ENCODE measurements at regions not wholly inside any gene's neighbourhood (a gene's known extent, or its start where the extent isn't known, plus 50 kb on each side); places are given as distances from the start of the nearest gene placed in this dataset.
A peak's percentile ranks its signal among the peaks of the same experiment; 100 is the strongest.

DNA sequence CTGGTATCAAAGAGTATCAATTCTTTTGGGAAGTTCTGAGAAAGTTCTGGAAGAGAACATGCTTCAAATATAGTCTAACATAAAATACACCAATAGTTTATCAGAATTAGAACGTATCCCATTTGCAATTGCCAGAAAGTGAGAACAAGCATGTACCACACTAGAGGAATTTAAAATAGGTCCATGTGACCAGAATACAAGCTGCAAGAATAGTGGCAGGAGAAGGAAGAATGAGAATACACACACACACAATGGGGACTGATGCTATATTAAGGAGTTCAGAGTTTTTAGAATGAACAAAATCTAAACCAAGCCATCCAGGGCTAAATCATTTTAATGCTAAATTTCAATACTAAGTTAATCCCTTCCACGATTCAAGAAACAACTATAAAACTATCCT is 99.1 kb upstream of the TMEM168 start:
- Mint-ChIP-seq H3K4me1 (peaks cover 3% of the 10 kb centered on the region), H3K27ac (no peak overlapping the region), H3K4me3 (no peak overlapping the region), H3K9me3 (peaks cover 25% of the 10 kb centered on the region), H3K27me3 (ENCODE audit: low read depth) (no peaks in the 10 kb centered on the region), H3K36me3 (peaks cover 44% of the 10 kb centered on the region)
- TF ChIP-seq, protein P1, sequence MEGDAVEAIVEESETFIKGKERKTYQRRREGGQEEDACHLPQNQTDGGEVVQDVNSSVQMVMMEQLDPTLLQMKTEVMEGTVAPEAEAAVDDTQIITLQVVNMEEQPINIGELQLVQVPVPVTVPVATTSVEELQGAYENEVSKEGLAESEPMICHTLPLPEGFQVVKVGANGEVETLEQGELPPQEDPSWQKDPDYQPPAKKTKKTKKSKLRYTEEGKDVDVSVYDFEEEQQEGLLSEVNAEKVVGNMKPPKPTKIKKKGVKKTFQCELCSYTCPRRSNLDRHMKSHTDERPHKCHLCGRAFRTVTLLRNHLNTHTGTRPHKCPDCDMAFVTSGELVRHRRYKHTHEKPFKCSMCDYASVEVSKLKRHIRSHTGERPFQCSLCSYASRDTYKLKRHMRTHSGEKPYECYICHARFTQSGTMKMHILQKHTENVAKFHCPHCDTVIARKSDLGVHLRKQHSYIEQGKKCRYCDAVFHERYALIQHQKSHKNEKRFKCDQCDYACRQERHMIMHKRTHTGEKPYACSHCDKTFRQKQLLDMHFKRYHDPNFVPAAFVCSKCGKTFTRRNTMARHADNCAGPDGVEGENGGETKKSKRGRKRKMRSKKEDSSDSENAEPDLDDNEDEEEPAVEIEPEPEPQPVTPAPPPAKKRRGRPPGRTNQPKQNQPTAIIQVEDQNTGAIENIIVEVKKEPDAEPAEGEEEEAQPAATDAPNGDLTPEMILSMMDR (IDR thresholded peaks at IDR 0.05; ENCODE audit: unreplicated experiment): no peak
- no peak for DNase-seq (ENCODE audit: low spot score in 2 of 2, unreplicated experiment in 2 of 2)

DNA sequence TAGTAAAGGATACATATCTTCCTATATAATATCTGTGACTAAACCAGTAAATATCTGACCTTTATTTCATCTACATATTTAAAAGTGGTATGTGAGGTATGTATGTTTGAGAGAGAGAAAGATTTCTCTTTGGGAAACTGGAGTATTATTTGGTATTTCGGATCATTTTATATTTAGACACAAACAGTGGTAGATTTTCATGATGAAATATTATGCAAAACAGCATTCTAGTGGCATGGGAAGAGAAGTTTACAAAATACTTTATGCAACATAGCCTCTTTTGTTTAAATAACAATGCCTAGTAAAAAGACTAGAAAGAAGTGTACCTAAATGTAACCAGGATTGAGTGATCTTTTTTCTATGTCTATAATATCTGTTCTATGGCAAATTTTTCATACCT is 98.6 kb upstream of the TMEM168 start:
- TF ChIP-seq, protein P1 (IDR thresholded peaks at IDR 0.05; ENCODE audit: unreplicated experiment): no peak
- H3K4me1 Mint-ChIP-seq: peaks cover 3% of the 10 kb centered on the region
- no peaks in the 10 kb centered on the region for H3K27me3 Mint-ChIP-seq (ENCODE audit: low read depth)
- peaks cover 22% of the 10 kb centered on the region for H3K9me3 Mint-ChIP-seq
- DNase-seq (ENCODE audit: low spot score in 2 of 2, unreplicated experiment in 2 of 2): no peak
- H3K4me3 Mint-ChIP-seq: no peak overlapping the region
- no peak overlapping the region for H3K27ac Mint-ChIP-seq
- peaks cover 39% of the 10 kb centered on the region for H3K36me3 Mint-ChIP-seq

DNA sequence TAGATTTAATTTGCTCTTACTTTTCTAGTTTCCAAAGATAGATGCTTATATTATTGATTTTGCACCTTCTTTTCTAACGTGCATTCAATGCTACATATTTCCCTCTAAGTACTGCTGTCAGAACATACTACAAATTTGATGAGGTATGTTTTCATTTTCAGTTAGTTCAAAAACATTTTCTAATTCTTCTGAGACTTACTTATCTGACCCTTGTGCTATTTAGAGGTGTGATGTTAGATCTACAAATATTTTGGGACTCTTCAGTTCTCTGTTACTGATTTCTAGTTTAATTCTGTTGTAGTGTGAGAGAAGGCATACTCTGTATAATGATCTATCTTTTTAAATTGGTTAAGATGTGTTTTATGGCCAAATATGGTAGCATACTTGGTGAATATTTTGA is 97.8 kb upstream of the TMEM168 start:
- Mint-ChIP-seq H3K4me3 (no peak overlapping the region), H3K9me3 (peaks cover 16% of the 10 kb centered on the region), H3K36me3 (peaks cover 32% of the 10 kb centered on the region), H3K27ac (no peak overlapping the region), H3K27me3 (ENCODE audit: low read depth) (no peaks in the 10 kb centered on the region), H3K4me1 (peaks cover 6% of the 10 kb centered on the region)
- no peak for DNase-seq (ENCODE audit: low spot score in 2 of 2, unreplicated experiment in 2 of 2)
- TF ChIP-seq, protein P1 (IDR thresholded peaks at IDR 0.05; ENCODE audit: unreplicated experiment): no peak

DNA sequence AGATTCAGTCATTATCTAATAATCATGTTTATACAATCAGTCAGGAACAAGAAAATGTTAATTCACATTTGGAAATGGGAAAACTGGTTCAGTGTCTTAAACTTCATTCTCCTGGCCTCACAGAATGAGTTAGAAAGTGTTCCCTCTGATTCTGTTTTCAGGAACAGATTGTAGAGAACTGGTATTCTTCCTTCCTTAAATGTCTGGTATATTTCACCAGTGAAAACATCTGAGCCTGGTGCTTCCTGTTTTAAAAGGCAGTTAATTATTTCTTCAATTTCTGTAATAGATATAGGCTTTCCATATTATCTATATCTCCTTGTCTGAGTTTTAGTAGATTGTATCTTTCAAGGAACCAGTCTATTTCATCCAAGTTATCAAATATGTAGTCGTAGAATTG is 97.1 kb upstream of the TMEM168 start:
- TF ChIP-seq, protein P1 (IDR thresholded peaks at IDR 0.05; ENCODE audit: unreplicated experiment): no peak
- H3K27ac Mint-ChIP-seq: no peak overlapping the region
- H3K9me3 Mint-ChIP-seq: peaks cover 12% of the 10 kb centered on the region
- H3K27me3 Mint-ChIP-seq (ENCODE audit: low read depth): no peaks in the 10 kb centered on the region
- no peak for DNase-seq (ENCODE audit: low spot score in 2 of 2, unreplicated experiment in 2 of 2)
- no peak overlapping the region for H3K4me3 Mint-ChIP-seq
- peaks cover 8% of the 10 kb centered on the region for H3K4me1 Mint-ChIP-seq
- peaks cover 28% of the 10 kb centered on the region for H3K36me3 Mint-ChIP-seq

DNA sequence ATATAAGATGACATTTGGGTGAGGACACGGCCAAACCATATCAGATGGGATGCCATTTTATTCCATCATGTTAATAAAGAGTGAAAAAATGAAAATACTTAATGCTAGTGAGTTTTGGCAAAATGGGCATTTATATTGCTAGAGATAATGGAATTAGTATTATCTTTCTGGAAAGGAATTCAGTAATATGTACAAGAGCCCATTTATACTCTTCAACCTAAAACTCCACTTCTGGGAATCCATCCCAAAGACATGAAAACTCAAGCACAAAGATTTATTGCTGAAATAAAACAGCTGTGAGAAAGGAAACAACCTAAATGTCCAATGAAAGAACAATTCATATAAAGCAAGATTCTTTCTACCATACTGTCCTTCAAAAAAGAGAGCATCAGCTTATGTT is 96.0 kb upstream of the TMEM168 start:
- H3K4me3 Mint-ChIP-seq: no peak overlapping the region
- DNase-seq (ENCODE audit: low spot score in 2 of 2, unreplicated experiment in 2 of 2): no peak
- no peak overlapping the region for H3K27ac Mint-ChIP-seq
- H3K36me3 Mint-ChIP-seq: peaks cover 23% of the 10 kb centered on the region
- no peaks in the 10 kb centered on the region for H3K27me3 Mint-ChIP-seq (ENCODE audit: low read depth)
- peaks cover 8% of the 10 kb centered on the region for H3K4me1 Mint-ChIP-seq
- TF ChIP-seq, protein P1 (IDR thresholded peaks at IDR 0.05; ENCODE audit: unreplicated experiment): no peak
- peaks cover 8% of the 10 kb centered on the region for H3K9me3 Mint-ChIP-seq

DNA sequence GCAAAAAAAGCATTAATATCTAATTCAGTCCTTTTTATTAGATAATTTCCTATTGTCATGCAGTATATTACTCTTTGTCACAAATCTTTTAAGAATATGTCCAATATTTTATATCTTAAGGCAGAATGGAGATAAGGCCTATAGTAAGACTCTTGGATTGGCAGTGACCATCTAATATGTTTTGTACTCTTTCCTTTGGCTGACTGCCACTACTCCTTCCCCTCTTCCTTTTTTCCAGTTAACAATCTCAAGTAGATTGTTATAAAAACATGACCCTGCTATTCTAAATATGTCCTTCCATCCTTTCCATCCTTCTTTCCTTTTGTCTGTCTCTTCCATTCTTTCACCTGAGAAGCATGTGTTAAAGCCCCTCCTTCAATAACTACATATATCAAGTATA is 92.8 kb upstream of the TMEM168 start:
- no peak overlapping the region for H3K4me3 Mint-ChIP-seq
- H3K27ac Mint-ChIP-seq: peak overlapping the region; percentile 16
- peaks cover 14% of the 10 kb centered on the region for H3K4me1 Mint-ChIP-seq
- no peak for DNase-seq (ENCODE audit: low spot score in 2 of 2, unreplicated experiment in 2 of 2)
- H3K36me3 Mint-ChIP-seq: peaks cover 23% of the 10 kb centered on the region
- H3K27me3 Mint-ChIP-seq (ENCODE audit: low read depth): no peaks in the 10 kb centered on the region
- TF ChIP-seq, protein P1 (IDR thresholded peaks at IDR 0.05; ENCODE audit: unreplicated experiment): no peak
- peaks cover 8% of the 10 kb centered on the region for H3K9me3 Mint-ChIP-seq
